Tibial nerve (tissue), 4 donors: ENCODE measurements at regions not wholly inside any gene's neighbourhood (a gene's known extent, or its start where the extent isn't known, plus 50 kb on each side); places are given as distances from the start of the nearest gene placed in this dataset.

Experiments
- EP300 ChIP-seq, 2 donors: sonication (generic); formaldehyde crosslinking; IDR thresholded peaks; one replicate each; pipeline ENCODE4 v1.6.1; 2017; ENCODE audit warnings: antibody characterized with exemption in 2 of 2, mild to moderate bottlenecking in 1 of 2
- POLR2A ChIP-seq, 2 donors: fragments of 450-650 bp; IDR thresholded peaks; one replicate each; pipeline ENCODE4 v1.6.1; 2017; ENCODE audit warnings: antibody characterized with exemption in 2 of 2, mild to moderate bottlenecking in 2 of 2, moderate library complexity in 2 of 2
- TF ChIP-seq, protein P1 (sequence below), 5 experiments: fragments of 200-600 bp in 3 of 5; fragments of 450-650 bp in 2 of 5; sonication (generic) in 3 of 5; IDR thresholded peaks; one replicate each; pipeline ENCODE4 v1.5.1; 2016 to 2019; ENCODE audit warnings: antibody characterized with exemption in 5 of 5, mild to moderate bottlenecking in 3 of 5, moderate library complexity in 2 of 5

DNA sequence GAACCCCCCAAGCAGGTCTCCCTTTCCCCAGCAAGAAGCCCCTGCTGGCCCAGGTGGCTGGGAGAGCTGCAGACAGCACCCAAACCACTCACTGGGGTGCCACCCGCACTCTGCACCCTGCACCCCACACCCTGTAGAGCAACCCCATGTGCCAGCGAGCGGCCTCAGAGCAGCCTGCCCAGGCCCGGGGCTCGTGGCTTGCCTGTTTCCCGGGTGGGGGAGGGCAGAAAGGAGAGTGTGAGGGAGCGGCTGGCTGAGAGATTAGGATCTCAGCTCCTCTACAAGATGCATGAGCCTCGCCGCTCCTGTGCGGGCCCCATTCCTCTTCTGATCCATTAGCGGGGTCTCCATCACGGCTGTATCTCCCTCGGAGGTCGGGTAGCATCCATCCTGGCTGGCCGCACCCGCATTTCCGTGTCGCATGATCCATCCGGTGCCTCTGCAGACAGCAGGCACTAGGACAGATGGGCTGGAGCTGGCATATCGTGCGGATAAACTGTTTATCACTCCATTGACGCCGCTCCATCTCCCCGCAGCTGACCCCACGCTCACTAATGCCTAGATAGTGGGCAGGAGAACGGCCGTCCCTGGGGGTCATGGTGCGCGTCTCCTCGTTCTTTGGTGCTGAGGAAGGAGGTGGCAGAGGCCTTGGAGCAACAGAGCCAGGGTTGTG lies 54.4 kb downstream of the MRPL36 start:
- TF ChIP-seq POLR2A (IDR thresholded peaks at IDR 0.05) (no peak), EP300 (IDR thresholded peaks at IDR 0.05) (no peak)
- TF ChIP-seq, protein P1, sequence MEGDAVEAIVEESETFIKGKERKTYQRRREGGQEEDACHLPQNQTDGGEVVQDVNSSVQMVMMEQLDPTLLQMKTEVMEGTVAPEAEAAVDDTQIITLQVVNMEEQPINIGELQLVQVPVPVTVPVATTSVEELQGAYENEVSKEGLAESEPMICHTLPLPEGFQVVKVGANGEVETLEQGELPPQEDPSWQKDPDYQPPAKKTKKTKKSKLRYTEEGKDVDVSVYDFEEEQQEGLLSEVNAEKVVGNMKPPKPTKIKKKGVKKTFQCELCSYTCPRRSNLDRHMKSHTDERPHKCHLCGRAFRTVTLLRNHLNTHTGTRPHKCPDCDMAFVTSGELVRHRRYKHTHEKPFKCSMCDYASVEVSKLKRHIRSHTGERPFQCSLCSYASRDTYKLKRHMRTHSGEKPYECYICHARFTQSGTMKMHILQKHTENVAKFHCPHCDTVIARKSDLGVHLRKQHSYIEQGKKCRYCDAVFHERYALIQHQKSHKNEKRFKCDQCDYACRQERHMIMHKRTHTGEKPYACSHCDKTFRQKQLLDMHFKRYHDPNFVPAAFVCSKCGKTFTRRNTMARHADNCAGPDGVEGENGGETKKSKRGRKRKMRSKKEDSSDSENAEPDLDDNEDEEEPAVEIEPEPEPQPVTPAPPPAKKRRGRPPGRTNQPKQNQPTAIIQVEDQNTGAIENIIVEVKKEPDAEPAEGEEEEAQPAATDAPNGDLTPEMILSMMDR (IDR thresholded peaks at IDR 0.05), result no peak
